Lung (tissue), 11 donors: ENCODE measurements at regions not wholly inside any gene's neighbourhood (a gene's known extent, or its start where the extent isn't known, plus 50 kb on each side); places are given as distances from the start of the nearest gene placed in this dataset.

Source experiments
- ATAC-seq: fragments of 200-7000 bp; cut with Tn5 transposase; one replicate; pipeline ENCODE4 v1.9.1; 2020; ENCODE audit warnings: moderate number of reproducible peaks; ENCODE audit not compliant: insufficient read depth, low FRiP score
- DNase-seq, 3 donors: peaks; one replicate each; pipeline ENCODE4 v3.0.0-alpha.2; 2013 to 2017
- H3K27ac ChIP-seq, 2 donors: one replicate each; pipeline ENCODE4 v1.5.1; 2013; ENCODE audit warnings: mild to moderate bottlenecking in 2 of 2, moderate library complexity in 2 of 2, control low read depth in 1 of 2, inconsistent platforms in 1 of 2, low read depth in 1 of 2, low read length in 1 of 2
- H3K27me3 ChIP-seq, 3 donors: one replicate each; pipeline ENCODE4 v1.5.1; 2013; ENCODE audit warnings: low read length in 2 of 3; ENCODE audit not compliant: control insufficient read depth in 3 of 3, insufficient read depth in 3 of 3
- H3K36me3 ChIP-seq, 4 donors: one replicate each; pipeline ENCODE4 v1.5.1; 2013; ENCODE audit warnings: low read length in 4 of 4, mild to moderate bottlenecking in 1 of 4, moderate library complexity in 1 of 4; ENCODE audit not compliant: control insufficient read depth in 4 of 4, insufficient read depth in 4 of 4
- H3K4me1 ChIP-seq, 5 donors: one replicate each; pipeline ENCODE4 v1.5.1; 2013; ENCODE audit warnings: low read length in 5 of 5, mild to moderate bottlenecking in 2 of 5, moderate library complexity in 1 of 5; ENCODE audit not compliant: control insufficient read depth in 5 of 5, insufficient read depth in 5 of 5
- H3K4me3 ChIP-seq: one replicate; pipeline ENCODE4 v1.5.1; 2013; ENCODE audit warnings: mild to moderate bottlenecking, control low read depth, moderate library complexity
- H3K9ac ChIP-seq, 2 donors: one replicate each; pipeline ENCODE4 v1.5.1; 2013; ENCODE audit warnings: low read length in 2 of 2, control low read depth in 1 of 2; ENCODE audit not compliant: insufficient read depth in 1 of 2
- H3K9me3 ChIP-seq, 4 donors: one replicate each; pipeline ENCODE4 v1.5.1; 2013; ENCODE audit warnings: low read length in 3 of 4, mild to moderate bottlenecking in 1 of 4, moderate library complexity in 1 of 4; ENCODE audit not compliant: control insufficient read depth in 4 of 4, insufficient read depth in 3 of 4
- whole genome bisulfite sequencing, 2 donors: extraction: QIAGEN DNeasy Blood & Tissue Kit; methylation state at CpG; one replicate each; pipeline ENCODE4 v1.1.7; 2013; 5-methylcytosine and 5-hydroxymethylcytosine counted together
- TF ChIP-seq, protein P1 (sequence below): IDR thresholded peaks from 2 replicates; pipeline ENCODE4 v1.5.1; 2012; ENCODE audit warnings: mild to moderate bottlenecking; ENCODE audit errors: control extremely low read depth, extremely low read depth
- donor health status: control.
- donor health status: control.
- donor health status: Bipolar disorder and iron deficiency.
- donor health status: healthy.
- donor health status: DM: yes; HTN: yes; CAD: no.

DNA sequence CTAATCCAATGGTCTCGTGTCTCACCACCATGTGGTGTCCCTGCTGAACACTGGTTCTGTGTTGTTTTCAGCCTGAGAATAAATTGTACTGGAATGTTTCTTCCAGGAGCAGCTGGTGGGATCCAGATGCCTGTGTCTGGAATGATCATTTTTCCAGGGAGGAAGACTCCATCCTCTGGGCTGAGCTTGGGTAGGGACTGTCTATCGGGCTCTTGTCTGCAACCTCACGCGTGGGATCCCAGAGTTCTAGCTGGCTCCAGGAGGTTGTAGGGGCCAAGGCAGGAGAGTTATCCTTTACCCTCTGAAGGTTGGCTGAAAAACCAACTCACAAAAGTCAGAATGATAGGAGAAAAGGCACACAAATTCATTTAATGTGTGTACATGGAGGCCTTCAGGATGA is 144.1 kb upstream of the B3GAT1 start:
- no peak overlapping the region for H3K4me3 ChIP-seq
- TF ChIP-seq, protein P1, sequence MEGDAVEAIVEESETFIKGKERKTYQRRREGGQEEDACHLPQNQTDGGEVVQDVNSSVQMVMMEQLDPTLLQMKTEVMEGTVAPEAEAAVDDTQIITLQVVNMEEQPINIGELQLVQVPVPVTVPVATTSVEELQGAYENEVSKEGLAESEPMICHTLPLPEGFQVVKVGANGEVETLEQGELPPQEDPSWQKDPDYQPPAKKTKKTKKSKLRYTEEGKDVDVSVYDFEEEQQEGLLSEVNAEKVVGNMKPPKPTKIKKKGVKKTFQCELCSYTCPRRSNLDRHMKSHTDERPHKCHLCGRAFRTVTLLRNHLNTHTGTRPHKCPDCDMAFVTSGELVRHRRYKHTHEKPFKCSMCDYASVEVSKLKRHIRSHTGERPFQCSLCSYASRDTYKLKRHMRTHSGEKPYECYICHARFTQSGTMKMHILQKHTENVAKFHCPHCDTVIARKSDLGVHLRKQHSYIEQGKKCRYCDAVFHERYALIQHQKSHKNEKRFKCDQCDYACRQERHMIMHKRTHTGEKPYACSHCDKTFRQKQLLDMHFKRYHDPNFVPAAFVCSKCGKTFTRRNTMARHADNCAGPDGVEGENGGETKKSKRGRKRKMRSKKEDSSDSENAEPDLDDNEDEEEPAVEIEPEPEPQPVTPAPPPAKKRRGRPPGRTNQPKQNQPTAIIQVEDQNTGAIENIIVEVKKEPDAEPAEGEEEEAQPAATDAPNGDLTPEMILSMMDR: no peak
- no peaks in the 10 kb centered on the region for H3K9me3 ChIP-seq
- DNase-seq (no peak), ATAC-seq (no peak)
- 93 to 98% methylated on average over 4 of the region's 4 CpGs for WGBS, 2 donors
- H3K27me3 ChIP-seq: no peaks in the 10 kb centered on the region
- H3K36me3 ChIP-seq: no peaks in the 10 kb centered on the region
- H3K27ac ChIP-seq: no peak overlapping the region
- no peak overlapping the region for H3K9ac ChIP-seq
- H3K4me1 ChIP-seq: no peaks in the 10 kb centered on the region

DNA sequence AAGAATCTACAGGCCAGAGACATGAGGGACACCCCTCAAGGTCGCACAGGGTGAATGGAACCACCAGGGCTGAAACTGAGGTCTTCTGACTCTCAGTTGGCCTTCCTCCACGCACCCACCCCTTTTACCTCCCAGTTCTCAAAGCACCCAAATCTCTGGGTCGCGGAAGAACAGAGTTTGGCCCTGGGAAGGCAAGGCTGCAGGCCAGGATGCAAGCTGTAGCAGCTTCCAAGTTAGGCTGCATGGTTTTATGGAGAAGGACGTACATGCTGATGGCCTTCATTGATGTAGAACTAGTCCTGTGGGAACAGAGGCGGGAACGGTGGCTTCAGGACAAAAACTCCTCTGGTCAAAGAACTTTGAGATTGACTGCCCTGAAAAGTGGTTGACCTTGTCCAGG is 143.5 kb upstream of the B3GAT1 start:
- no peaks in the 10 kb centered on the region for H3K9me3 ChIP-seq
- H3K27ac ChIP-seq: no peak overlapping the region
- H3K9ac ChIP-seq: no peak overlapping the region
- TF ChIP-seq, protein P1: no peak
- no peaks in the 10 kb centered on the region for H3K36me3 ChIP-seq
- no peak for ATAC-seq
- no peaks in the 10 kb centered on the region for H3K4me1 ChIP-seq
- DNase-seq: no peak
- H3K4me3 ChIP-seq: no peak overlapping the region
- WGBS, 2 donors: 93 to 97% methylated on average over 7 of the region's 7 CpGs
- no peaks in the 10 kb centered on the region for H3K27me3 ChIP-seq

DNA sequence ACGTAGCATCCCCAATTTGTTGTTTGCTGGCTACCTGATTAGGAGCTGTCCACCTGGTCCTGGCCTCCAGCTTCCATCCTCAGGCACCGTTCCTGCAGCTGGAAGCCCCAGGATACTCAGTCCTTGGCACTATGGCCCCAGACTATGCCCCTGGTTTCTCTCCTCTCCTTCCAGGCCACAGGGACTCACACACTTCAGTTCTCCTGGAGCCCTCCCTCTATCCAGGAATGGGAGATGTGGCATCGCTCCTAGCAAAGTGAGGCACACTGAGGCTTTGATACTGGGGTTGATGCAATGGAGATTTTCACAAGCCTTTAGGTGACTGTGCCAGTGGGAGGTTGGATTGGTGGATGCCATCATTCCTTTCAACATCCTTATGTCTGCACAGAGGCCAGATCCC is 142.8 kb upstream of the B3GAT1 start:
- no peaks in the 10 kb centered on the region for H3K27me3 ChIP-seq
- TF ChIP-seq, protein P1: no peak
- H3K4me1 ChIP-seq: no peaks in the 10 kb centered on the region
- 75 to 81% methylated on average over 3 of the region's 3 CpGs for WGBS, 2 donors
- no peak for ATAC-seq
- H3K27ac ChIP-seq: no peak overlapping the region
- H3K4me3 ChIP-seq: no peak overlapping the region
- no peaks in the 10 kb centered on the region for H3K36me3 ChIP-seq
- no peak overlapping the region for H3K9ac ChIP-seq
- no peak for DNase-seq
- H3K9me3 ChIP-seq: no peaks in the 10 kb centered on the region

- Histone ChIP-seq H3K4me1 (no peaks in the 10 kb centered on the region), H3K4me3 (no peak overlapping the region), H3K27ac (no peak overlapping the region), H3K9me3 (no peaks in the 10 kb centered on the region), H3K9ac (no peak overlapping the region), H3K36me3 (no peaks in the 10 kb centered on the region), H3K27me3 (no peaks in the 10 kb centered on the region)
- whole genome bisulfite sequencing, 2 donors: 79 to 88% methylated on average over 6 of the region's 6 CpGs
- TF ChIP-seq, protein P1: no peak
- ATAC-seq (no peak), DNase-seq (no peak)
These were observed 142.1 kb upstream of the B3GAT1 start for GRCh38 chr11:134554106-134554505.
